HFF-Myc (cell line): ENCODE measurements at regions not wholly inside any gene's neighbourhood (a gene's known extent, or its start where the extent isn't known, plus 50 kb on each side); places are given as distances from the start of the nearest gene placed in this dataset.

Experiments
- DNase-seq: peaks from one replicate; pipeline ENCODE4 v3.0.0-alpha.2; 2011; ENCODE audit warnings: low read depth; ENCODE audit errors: extremely low read depth
- H3K4me3 ChIP-seq: replicated peaks from 2 replicates; pipeline ENCODE4 v1.5.1; 2011; ENCODE audit warnings: low read depth, mild to moderate bottlenecking, control low read depth, low read length
- CTCF ChIP-seq: IDR thresholded peaks from 2 replicates; pipeline ENCODE4 v1.5.1; 2012; ENCODE audit warnings: mild to moderate bottlenecking, low read depth, low read length, control low read depth; ENCODE audit errors: missing control alignments

DNA sequence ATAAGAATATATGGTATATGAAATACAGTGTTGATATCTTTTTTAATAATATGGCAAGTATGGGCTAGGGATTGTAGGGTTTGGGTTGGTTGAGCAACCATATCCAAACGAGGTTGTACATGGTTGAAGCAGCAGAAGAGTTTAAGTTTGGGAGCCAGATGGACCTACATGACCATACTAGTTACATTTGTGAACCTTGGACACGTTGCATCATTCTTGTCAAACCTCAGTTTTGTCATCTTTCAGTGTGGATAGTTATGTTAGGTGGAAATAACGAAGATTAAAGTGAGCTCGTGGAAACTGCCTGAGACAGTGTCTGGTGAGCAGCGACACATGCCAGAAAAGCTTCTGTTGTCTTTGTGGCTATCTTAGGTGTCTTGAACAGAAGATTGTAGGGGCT, 307.1 kb upstream of the KIRREL3 start:
- no peak for DNase-seq
- TF ChIP-seq CTCF: no peak
- no peak overlapping the region for H3K4me3 ChIP-seq

DNA sequence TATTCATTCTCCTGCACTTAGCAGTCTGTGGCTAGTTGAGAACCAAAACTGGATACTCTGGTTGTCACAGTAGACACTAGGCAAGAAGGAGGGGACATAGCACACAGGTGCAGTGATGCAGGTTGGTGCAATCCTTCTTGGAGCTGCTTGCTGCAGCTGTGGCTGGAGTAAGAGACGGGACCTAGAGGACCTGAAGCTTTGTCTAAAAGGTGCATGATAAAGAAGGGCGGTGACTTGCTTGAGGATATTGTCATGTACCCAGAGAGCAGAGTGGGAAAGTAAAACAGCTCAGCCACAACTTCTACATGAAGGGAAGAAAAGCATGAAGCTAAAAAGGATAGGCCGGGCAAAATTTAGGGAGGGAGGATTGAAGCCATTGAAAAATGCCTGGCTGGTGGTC, 304.1 kb upstream of the KIRREL3 start:
- no peak overlapping the region for H3K4me3 ChIP-seq
- no peak for DNase-seq
- TF ChIP-seq CTCF: no peak

DNA sequence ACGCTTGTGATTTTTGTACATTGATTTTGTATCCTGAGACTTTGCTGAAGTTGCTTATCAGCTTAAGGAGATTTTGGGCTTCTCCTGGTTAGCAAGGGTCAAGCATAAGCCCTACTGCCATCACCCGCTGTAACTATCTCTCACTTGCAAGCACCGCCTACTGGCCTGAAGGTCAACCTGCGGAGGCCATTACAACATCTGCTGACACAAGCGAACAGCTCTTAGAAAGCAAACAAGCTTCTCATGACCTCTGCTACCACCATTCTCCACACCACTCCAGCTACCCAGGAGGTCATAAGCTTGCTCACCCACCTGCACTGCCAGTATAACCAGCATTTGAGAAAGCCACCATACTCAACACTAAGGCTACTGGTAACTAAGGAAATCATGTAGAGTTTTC, 288.4 kb upstream of the KIRREL3 start:
- DNase-seq: no peak
- no peak for TF ChIP-seq CTCF
- no peak overlapping the region for H3K4me3 ChIP-seq

DNA sequence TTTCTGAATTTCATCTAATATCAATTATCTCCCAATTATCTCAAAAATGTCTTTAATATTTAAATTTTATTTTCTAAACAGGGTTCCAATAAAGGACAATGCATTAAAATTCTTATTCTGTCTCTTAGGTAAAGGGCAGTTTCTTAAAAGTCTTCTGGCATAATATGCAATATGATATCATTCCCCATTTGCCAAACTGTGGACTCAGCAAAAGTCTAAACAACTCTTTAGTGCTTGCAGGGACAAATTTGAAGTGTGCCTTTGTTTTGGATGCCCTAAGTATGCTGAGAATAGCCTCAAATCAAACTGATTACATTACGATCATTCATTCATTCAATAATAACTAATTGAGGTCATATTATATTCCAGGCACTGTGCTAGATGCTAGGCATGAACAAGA, 281.0 kb upstream of the KIRREL3 start:
- TF ChIP-seq CTCF: no peak

GRCh38 chr11:127275774-127276173, 275.2 kb upstream of the KIRREL3 start:
- no peak for TF ChIP-seq CTCF
- H3K4me3 ChIP-seq: no peak overlapping the region
- no peak for DNase-seq

More for the DNA sequence above, 281.0 kb upstream of the KIRREL3 start:
- no peak for DNase-seq
- no peak overlapping the region for H3K4me3 ChIP-seq

DNA sequence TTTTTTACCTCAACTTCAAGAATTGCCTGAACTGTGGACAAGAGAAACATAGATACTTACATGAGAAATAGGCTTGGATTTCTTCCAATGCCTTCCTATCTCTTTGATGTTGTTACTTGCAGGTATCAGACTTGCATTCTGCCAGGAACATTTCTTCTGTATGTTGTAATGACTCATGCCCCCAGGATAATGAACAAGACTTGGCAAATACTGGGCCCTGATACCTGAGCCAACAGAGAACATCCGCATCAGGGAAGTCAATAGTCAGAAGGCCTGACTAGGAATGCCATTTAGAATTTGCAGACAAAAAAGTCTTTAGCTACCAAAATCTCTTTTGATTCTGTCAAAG, 273.7 kb upstream of the KIRREL3 start:
- no peak overlapping the region for H3K4me3 ChIP-seq
- no peak for TF ChIP-seq CTCF
- no peak for DNase-seq

- H3K4me3 ChIP-seq: no peak overlapping the region
- no peak for DNase-seq
Observed at GRCh38 chr11:127273593-127274327, 273.2 kb upstream of the KIRREL3 start.

More at GRCh38 chr11:127273593-127274327, 273.2 kb upstream of the KIRREL3 start:
- no peak for TF ChIP-seq CTCF
